Suprapubic skin (tissue), 3 donors: ENCODE measurements at regions not wholly inside any gene's neighbourhood (a gene's known extent, or its start where the extent isn't known, plus 50 kb on each side); places are given as distances from the start of the nearest gene placed in this dataset.

Experiments
- EP300 ChIP-seq: sonication (generic); formaldehyde crosslinking; IDR thresholded peaks from one replicate; pipeline ENCODE4 v1.6.1; 2017; ENCODE audit warnings: antibody characterized with exemption
- POLR2A ChIP-seq, 2 donors: fragments of 450-650 bp; IDR thresholded peaks; one replicate each; pipeline ENCODE4 v1.6.1; 2017; ENCODE audit warnings: antibody characterized with exemption in 2 of 2, mild to moderate bottlenecking in 2 of 2, moderate library complexity in 2 of 2
- TF ChIP-seq, protein P1 (sequence below), 2 donors: fragments of 200-600 bp in 1 of 2; fragments of 450-650 bp in 1 of 2; sonication (generic) in 1 of 2; IDR thresholded peaks; one replicate each; pipeline ENCODE4 v1.5.1; 2016 to 2019; ENCODE audit warnings: antibody characterized with exemption in 2 of 2, mild to moderate bottlenecking in 1 of 2, moderate library complexity in 1 of 2

DNA sequence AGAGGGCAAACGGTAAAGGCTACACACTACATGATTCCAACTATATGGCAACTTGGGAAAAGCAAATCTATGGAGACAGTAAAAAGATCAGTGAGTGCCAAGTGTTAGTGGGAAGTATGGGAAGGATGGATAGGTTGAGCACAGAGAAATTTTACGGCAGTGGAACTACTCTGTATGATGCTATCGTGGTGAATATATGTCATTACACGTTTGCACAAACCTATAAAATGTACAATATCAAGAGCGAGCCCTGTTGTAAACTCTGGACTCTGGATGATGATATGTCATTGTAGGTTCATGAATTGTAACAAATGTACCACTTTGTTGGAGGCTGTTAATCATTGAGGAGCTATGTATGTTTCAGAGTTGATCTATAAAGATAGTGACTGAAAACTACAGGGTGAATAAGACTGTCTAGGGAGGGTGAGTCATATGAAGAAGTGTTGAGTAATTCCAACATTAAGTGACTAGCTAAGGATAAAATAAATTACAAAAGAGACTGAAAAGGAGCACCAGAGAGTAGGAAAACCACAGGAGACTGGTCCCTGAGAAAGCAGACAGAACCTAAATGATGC is 349.2 kb upstream of the LMO3 start:
- TF ChIP-seq, protein P1, sequence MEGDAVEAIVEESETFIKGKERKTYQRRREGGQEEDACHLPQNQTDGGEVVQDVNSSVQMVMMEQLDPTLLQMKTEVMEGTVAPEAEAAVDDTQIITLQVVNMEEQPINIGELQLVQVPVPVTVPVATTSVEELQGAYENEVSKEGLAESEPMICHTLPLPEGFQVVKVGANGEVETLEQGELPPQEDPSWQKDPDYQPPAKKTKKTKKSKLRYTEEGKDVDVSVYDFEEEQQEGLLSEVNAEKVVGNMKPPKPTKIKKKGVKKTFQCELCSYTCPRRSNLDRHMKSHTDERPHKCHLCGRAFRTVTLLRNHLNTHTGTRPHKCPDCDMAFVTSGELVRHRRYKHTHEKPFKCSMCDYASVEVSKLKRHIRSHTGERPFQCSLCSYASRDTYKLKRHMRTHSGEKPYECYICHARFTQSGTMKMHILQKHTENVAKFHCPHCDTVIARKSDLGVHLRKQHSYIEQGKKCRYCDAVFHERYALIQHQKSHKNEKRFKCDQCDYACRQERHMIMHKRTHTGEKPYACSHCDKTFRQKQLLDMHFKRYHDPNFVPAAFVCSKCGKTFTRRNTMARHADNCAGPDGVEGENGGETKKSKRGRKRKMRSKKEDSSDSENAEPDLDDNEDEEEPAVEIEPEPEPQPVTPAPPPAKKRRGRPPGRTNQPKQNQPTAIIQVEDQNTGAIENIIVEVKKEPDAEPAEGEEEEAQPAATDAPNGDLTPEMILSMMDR (IDR thresholded peaks at IDR 0.05) = no peak
- no peak for TF ChIP-seq EP300
- TF ChIP-seq POLR2A (IDR thresholded peaks at IDR 0.05) = no peak
